Heart left ventricle (tissue), 16 donors: ENCODE measurements at regions not wholly inside any gene's neighbourhood (a gene's known extent, or its start where the extent isn't known, plus 50 kb on each side); places are given as distances from the start of the nearest gene placed in this dataset.

Experiments used
- ATAC-seq, 4 donors: fragments of 200-7000 bp; cut with Tn5 transposase; one replicate each; pipeline ENCODE4 v1.9.1; 2020 to 2022; ENCODE audit warnings: moderate library complexity in 4 of 4, mild to moderate bottlenecking in 3 of 4, moderate number of reproducible peaks in 1 of 4
- DNase-seq, 5 donors: peaks; one replicate each; pipeline ENCODE4 v3.0.0-alpha.2; 2020
- H3K27ac ChIP-seq, 12 donors: fragments of 200-600 bp; sonication (generic) in 4 of 12; one replicate each; pipeline versions ENCODE4 v1.5.0 to v1.8.0; 2016 to 2022; ENCODE audit warnings: mild to moderate bottlenecking in 2 of 12
- H3K27me3 ChIP-seq, 9 donors: fragments of 200-600 bp; sonication (generic) in 2 of 9; one replicate each; pipeline versions ENCODE4 v1.5.1 to v1.8.0; 2016 to 2022; ENCODE audit warnings: mild to moderate bottlenecking in 3 of 9
- H3K36me3 ChIP-seq, 9 donors: fragments of 200-600 bp; sonication (generic) in 2 of 9; one replicate each; pipeline versions ENCODE4 v1.5.0 to v1.8.0; 2018 to 2022; ENCODE audit warnings: mild to moderate bottlenecking in 2 of 9
- H3K4me1 ChIP-seq, 12 donors: fragments of 200-600 bp; sonication (generic) in 4 of 12; one replicate each; pipeline versions ENCODE4 v1.5.0 to v1.8.0; 2016 to 2022; ENCODE audit warnings: mild to moderate bottlenecking in 3 of 12
- H3K4me3 ChIP-seq, 12 donors: fragments of 200-600 bp; sonication (generic) in 4 of 12; one replicate each; pipeline versions ENCODE4 v1.5.0 to v1.8.0; 2017 to 2022; ENCODE audit warnings: mild to moderate bottlenecking in 9 of 12, moderate library complexity in 4 of 12
- H3K9me3 ChIP-seq, 12 donors: fragments of 200-600 bp; sonication (generic) in 4 of 12; one replicate each; pipeline versions ENCODE4 v1.5.0 to v1.8.0; 2016 to 2022; ENCODE audit warnings: mild to moderate bottlenecking in 1 of 12
- POLR2A ChIP-seq, 2 donors: fragments of 450-650 bp; IDR thresholded peaks; one replicate each; pipeline ENCODE4 v1.6.1; 2017; ENCODE audit warnings: antibody characterized with exemption in 2 of 2, mild to moderate bottlenecking in 2 of 2, moderate library complexity in 2 of 2
- WGBS, 4 donors: extraction: QIAGEN DNeasy Blood & Tissue Kit in 2 of 4; methylation state at CpG; one replicate each; pipeline versions ENCODE4 v1.1.5 to v1.1.7; 2013 to 2018; 5-methylcytosine and 5-hydroxymethylcytosine counted together
- intact Hi-C, 10 donors: fragments of 100-400 bp; cut with DNase I; formaldehyde crosslinking; loops; one replicate each; pipeline versions ENCODE4 v1.11.1 to v1.14.2; 2022
- TF ChIP-seq, protein P1 (sequence below), 12 donors: fragments of 200-600 bp; sonication (generic) in 4 of 12; IDR thresholded peaks; one replicate each; pipeline versions ENCODE4 v1.5.0 to v1.8.0; 2018 to 2022; ENCODE audit warnings: antibody characterized with exemption in 12 of 12, mild to moderate bottlenecking in 5 of 12
- donor health status: ischemic (EF 13 %, LVEDD 7.1; RV severe dilation, severe dysfunction).
- donor health status: healthy with polysubstance abuse.
- donor health status: DM: no; HTN: yes; CAD: no.
- donor health status: DM: no; HTN: no; CAD: no.
- donor health status: ischemic (EF 25% LVEDD 6.9; RV normal size, moderate dysfunction).
- donor health status: ischemic (EF 25% LVEDD 5.7; RV mildly dilated, moderate dysfunction).
- donor health status: healthy.
- donor health status: DM: yes; HTN: yes; CAD: no.
- donor health status: ischemic (EF 35%, LVEDD 5.7; RV mildly dilated, moderate dysfunction).
- donor health status: nonischemic (EF 11% LVEDD 7.7; RV severe dilation, severe dysfunction).
- donor health status: DM: yes; HTN: yes; CAD: no.
- donor health status: PGD.
- donor health status: ischemic (EF 29% LVEDD 5.4; RV normal size, mild dysfunction).
- donor health status: nonischemic (EF 23%, LVEDD 6.1; RV moderate dilation, normal function).

DNA sequence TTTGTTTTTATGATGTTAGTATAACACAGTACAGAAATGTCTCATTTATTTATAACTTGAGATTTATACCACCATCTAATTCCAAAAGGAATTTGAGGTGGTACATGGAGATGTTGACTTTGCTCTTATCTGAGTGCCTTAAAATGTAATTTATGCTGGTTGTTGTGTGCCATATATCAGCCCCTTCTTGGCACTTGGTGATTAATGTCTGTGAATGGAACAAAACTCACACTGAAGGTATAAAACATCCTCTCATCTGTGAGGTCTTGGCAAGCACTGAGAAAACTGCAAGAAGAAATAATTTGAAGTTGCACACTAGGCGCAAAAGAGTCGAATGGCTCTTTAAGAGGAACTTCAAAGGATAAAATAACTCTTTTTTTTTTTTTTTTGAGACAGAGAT lies 240.4 kb downstream of the B3GLCT start:
- intact Hi-C loops: no loop called here
- ATAC-seq: no peak
- no peak overlapping the region for H3K4me3 ChIP-seq
- no peak for DNase-seq
- H3K27me3 ChIP-seq: peaks cover 0 to 10% (median 0%) of the 10 kb centered on the region in 9 donors
- H3K27ac ChIP-seq: no peak overlapping the region
- TF ChIP-seq, protein P1, sequence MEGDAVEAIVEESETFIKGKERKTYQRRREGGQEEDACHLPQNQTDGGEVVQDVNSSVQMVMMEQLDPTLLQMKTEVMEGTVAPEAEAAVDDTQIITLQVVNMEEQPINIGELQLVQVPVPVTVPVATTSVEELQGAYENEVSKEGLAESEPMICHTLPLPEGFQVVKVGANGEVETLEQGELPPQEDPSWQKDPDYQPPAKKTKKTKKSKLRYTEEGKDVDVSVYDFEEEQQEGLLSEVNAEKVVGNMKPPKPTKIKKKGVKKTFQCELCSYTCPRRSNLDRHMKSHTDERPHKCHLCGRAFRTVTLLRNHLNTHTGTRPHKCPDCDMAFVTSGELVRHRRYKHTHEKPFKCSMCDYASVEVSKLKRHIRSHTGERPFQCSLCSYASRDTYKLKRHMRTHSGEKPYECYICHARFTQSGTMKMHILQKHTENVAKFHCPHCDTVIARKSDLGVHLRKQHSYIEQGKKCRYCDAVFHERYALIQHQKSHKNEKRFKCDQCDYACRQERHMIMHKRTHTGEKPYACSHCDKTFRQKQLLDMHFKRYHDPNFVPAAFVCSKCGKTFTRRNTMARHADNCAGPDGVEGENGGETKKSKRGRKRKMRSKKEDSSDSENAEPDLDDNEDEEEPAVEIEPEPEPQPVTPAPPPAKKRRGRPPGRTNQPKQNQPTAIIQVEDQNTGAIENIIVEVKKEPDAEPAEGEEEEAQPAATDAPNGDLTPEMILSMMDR (IDR thresholded peaks at IDR 0.05): no peak
- no peak for TF ChIP-seq POLR2A (IDR thresholded peaks at IDR 0.05)
- 89 to 93% (median 91%) methylated on average over 2 of the region's 2 CpGs for WGBS, 4 donors
- H3K4me1 ChIP-seq: peaks cover 0 to 20% (median 0%) of the 10 kb centered on the region in 12 donors
- no peaks in the 10 kb centered on the region for H3K36me3 ChIP-seq
- no peaks in the 10 kb centered on the region for H3K9me3 ChIP-seq

DNA sequence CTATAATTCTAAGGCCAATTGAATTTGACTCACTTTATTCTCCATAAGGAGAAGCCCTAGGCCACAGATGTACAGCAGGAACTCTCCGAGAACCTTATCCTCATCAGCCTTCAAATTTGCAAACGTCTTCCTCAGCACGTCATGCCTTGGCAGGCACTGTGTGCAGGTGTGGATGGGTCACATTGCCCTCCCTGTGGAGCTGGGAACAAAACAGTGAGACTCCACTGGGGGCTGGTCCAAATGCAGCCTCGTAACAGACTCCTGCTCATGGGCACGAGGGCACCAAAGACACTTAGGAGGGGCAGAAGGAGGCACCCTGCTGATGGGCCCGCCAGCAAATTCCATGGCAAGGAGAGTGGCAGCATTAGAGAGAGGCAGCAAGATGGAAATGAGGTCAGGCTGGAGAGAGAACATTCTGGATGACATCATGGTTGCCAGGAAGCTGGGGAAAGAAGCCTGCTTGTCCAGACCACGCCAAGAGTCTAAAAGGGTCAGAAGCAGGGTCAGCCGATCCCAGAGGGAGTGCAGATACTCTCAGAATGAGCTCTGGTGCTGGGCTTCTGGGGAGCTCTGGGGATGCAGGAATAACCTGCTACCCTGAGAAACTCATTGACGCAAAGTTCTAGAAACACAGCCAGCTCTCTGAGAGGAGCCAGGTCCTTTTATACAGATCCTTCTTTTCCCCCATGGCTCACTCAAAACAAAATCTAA lies 242.2 kb downstream of the B3GLCT start:
- ATAC-seq (peak; percentile 70 to 92 (median 90)), DNase-seq (peak; percentile 74 to 89 (median 74))
- intact Hi-C loops: no loop called here
- Histone ChIP-seq H3K9me3 (no peaks in the 10 kb centered on the region), H3K27me3 (peaks cover 0 to 10% (median 0%) of the 10 kb centered on the region in 9 donors), H3K4me1 (peaks cover 0 to 22% (median 0%) of the 10 kb centered on the region in 12 donors), H3K36me3 (no peaks in the 10 kb centered on the region), H3K27ac (peak overlapping the region in 6 of 12 donors; percentile 18 to 67 (median 42)), H3K4me3 (no peak overlapping the region)
- TF ChIP-seq POLR2A (IDR thresholded peaks at IDR 0.05): no peak
- TF ChIP-seq, protein P1 (IDR thresholded peaks at IDR 0.05): no peak
- WGBS, 4 donors: 45 to 65% (median 57%) methylated on average over 9 of the region's 9 CpGs

DNA sequence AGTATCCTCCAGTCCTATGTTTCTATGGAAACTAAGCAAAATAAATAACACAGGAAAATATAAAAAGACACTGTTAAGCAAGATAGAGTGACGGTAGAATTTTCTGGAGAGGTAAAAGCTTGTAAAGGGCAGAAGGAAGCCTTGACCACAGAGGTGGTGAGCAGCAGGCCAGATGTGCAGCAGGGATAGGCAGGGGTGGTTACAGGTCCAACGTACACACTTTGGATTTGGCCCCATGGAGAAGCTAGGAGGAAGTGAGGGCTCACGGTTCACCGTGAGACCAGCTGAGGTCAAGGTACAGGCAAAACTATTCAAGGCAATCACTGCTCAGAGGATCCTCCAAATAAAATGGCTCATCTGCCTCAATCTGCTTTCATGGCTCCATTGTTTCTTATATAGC lies 242.8 kb downstream of the B3GLCT start:
- WGBS, 4 donors: 45 to 56% (median 52%) methylated on average over 4 of the region's 4 CpGs
- Histone ChIP-seq H3K9me3 (no peaks in the 10 kb centered on the region), H3K27ac (peak overlapping the region in 7 of 12 donors; percentile 16 to 67 (median 48)), H3K36me3 (no peaks in the 10 kb centered on the region), H3K27me3 (peaks cover 0 to 5% (median 0%) of the 10 kb centered on the region in 9 donors), H3K4me3 (no peak overlapping the region), H3K4me1 (peaks cover 0 to 22% (median 0%) of the 10 kb centered on the region in 12 donors)
- peak in 1 of 4 donors; percentile 5 for ATAC-seq
- TF ChIP-seq, protein P1 (IDR thresholded peaks at IDR 0.05): no peak
- TF ChIP-seq POLR2A (IDR thresholded peaks at IDR 0.05): no peak
- no peak for DNase-seq
- intact Hi-C loops: no loop called here

DNA sequence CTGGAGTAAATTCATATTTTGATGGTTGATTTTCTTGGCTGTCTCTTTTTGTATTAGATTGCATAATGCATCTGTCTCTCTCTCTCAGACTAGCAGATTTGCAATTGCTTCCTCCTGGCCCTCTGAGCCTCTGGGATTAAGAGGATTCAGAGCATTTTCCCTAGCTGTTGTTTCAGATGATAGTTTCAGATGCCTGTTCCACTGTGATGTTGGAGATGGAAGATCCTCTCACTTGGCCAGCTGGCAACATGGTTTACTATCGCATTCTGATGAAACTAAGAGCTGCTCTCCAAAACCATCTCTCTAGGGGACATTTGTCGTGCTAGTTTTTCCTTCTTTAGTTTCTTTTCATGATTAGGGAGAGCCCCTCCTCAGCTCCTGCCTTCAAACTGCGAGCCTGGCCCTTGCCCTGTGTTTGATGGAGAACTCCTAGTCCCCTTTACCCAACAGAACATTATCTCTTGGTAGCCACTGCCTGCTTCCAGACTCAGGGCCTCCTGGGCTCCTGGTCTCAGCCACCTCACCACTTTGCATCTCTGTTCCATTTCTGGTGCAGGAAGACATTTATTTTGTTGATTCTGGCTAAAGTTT lies 244.6 kb downstream of the B3GLCT start:
- peak overlapping the region in 4 of 12 donors; percentile 33 to 59 (median 46) for H3K27ac ChIP-seq
- intact Hi-C loops: no loop called here
- no peak overlapping the region for H3K4me3 ChIP-seq
- 58 to 61% (median 59%) methylated on average over 3 of the region's 3 CpGs for WGBS, 4 donors
- DNase-seq: peak in 3 of 5 donors; percentile 31 to 57 (median 34)
- peak in 3 of 4 donors; percentile 29 to 59 (median 55) for ATAC-seq
- H3K27me3 ChIP-seq: peaks cover 0 to 2% (median 0%) of the 10 kb centered on the region in 9 donors
- no peak for TF ChIP-seq POLR2A (IDR thresholded peaks at IDR 0.05)
- TF ChIP-seq, protein P1 (IDR thresholded peaks at IDR 0.05): no peak
- no peaks in the 10 kb centered on the region for H3K9me3 ChIP-seq
- peaks cover 0 to 22% (median 0%) of the 10 kb centered on the region in 12 donors for H3K4me1 ChIP-seq
- no peaks in the 10 kb centered on the region for H3K36me3 ChIP-seq
